Neural progenitor cell (in vitro differentiated cells): ENCODE measurements at regions not wholly inside any gene's neighbourhood (a gene's known extent, or its start where the extent isn't known, plus 50 kb on each side); places are given as distances from the start of the nearest gene placed in this dataset.

Source experiments
- CTCF ChIP-seq: fragments of 200-600 bp; sonication (generic); IDR thresholded peaks from 2 replicates; pipeline ENCODE4 v1.5.1; 2017; ENCODE audit warnings: antibody characterized with exemption, mild to moderate bottlenecking
- EZH2 ChIP-seq: fragments of 200-600 bp; sonication (generic); IDR thresholded peaks from 2 replicates; pipeline ENCODE4 v1.6.1; 2017; ENCODE audit warnings: antibody characterized with exemption, mild to moderate bottlenecking, moderate library complexity

- TF ChIP-seq EZH2 (no peak), CTCF (no peak)
These were observed 108.5 kb upstream of the UNC13C start for GRCh38 chr15:53869806-53870073.
